Epithelial cell of proximal tubule (primary cell): ENCODE measurements at regions not wholly inside any gene's neighbourhood (a gene's known extent, or its start where the extent isn't known, plus 50 kb on each side); places are given as distances from the start of the nearest gene placed in this dataset.

Experiments used
- DNase-seq: peaks from one replicate; pipeline ENCODE4 v3.0.0-alpha.2; 2011; ENCODE audit warnings: low read depth
- H3K4me3 ChIP-seq: 2 replicates; pipeline ENCODE4 v1.5.1; 2011; ENCODE audit warnings: low read depth, mild to moderate bottlenecking, low read length
- TF ChIP-seq, protein P1 (sequence below): conservative IDR thresholded peaks from 2 replicates; pipeline ENCODE4 v1.5.1; 2012; ENCODE audit warnings: low read depth, mild to moderate bottlenecking, low read length

GRCh38 chr3:177479630-177480029, 282.3 kb upstream of the TBL1XR1 start:
- TF ChIP-seq, protein P1, sequence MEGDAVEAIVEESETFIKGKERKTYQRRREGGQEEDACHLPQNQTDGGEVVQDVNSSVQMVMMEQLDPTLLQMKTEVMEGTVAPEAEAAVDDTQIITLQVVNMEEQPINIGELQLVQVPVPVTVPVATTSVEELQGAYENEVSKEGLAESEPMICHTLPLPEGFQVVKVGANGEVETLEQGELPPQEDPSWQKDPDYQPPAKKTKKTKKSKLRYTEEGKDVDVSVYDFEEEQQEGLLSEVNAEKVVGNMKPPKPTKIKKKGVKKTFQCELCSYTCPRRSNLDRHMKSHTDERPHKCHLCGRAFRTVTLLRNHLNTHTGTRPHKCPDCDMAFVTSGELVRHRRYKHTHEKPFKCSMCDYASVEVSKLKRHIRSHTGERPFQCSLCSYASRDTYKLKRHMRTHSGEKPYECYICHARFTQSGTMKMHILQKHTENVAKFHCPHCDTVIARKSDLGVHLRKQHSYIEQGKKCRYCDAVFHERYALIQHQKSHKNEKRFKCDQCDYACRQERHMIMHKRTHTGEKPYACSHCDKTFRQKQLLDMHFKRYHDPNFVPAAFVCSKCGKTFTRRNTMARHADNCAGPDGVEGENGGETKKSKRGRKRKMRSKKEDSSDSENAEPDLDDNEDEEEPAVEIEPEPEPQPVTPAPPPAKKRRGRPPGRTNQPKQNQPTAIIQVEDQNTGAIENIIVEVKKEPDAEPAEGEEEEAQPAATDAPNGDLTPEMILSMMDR: no peak
- H3K4me3 ChIP-seq: no peak overlapping the region
- no peak for DNase-seq

DNA sequence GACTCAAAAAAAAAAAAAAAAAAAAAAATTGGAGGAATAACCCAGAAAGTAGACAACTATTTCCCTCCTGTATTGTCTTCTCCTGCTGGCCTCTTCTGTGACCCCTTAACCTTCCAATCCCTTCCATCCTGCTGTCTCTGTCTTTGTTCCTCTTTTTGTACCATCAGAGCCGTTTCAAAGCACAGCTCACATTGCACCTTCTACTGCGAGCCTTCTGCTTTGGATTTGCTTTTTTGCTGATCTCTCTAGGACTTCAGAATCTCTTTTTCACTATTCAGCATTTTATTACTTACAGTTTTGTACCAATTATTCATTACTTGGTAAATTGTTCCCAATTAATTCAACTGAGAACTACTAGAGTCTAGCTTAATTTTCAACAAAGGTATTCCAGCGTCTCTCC, 284.0 kb upstream of the TBL1XR1 start:
- TF ChIP-seq, protein P1: no peak
- no peak overlapping the region for H3K4me3 ChIP-seq
- DNase-seq: no peak

DNA sequence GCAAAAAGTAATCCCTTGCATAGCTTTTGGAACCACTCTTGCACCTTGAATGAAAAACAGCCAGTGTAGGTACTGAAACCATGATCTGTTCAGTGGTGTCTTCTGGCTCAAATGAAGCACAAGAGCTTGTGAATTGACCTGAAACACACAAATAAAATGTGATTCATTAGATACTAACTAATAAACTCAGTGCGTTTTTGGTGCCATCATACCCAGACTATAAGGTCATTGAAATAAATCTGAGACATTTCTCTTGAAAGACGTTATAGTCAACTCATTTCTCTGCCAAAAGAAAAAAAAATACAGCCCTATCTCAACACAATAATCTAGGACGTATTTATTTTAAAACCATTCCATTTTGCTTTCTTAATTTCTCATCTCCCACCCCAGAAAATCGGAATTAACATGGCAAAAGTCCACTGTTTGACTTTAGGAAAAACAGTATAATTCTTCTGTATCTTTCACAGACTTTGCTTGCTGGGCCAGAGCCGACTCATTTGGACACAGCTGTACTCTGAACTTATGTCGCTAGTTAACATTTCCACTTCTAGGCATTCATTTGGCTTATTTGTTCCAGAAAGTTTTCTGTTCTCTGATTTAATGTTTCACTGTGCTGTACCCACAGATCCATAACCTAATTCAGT, 284.9 kb upstream of the TBL1XR1 start:
- DNase-seq: no peak
- TF ChIP-seq, protein P1: no peak
- H3K4me3 ChIP-seq: no peak overlapping the region

DNA sequence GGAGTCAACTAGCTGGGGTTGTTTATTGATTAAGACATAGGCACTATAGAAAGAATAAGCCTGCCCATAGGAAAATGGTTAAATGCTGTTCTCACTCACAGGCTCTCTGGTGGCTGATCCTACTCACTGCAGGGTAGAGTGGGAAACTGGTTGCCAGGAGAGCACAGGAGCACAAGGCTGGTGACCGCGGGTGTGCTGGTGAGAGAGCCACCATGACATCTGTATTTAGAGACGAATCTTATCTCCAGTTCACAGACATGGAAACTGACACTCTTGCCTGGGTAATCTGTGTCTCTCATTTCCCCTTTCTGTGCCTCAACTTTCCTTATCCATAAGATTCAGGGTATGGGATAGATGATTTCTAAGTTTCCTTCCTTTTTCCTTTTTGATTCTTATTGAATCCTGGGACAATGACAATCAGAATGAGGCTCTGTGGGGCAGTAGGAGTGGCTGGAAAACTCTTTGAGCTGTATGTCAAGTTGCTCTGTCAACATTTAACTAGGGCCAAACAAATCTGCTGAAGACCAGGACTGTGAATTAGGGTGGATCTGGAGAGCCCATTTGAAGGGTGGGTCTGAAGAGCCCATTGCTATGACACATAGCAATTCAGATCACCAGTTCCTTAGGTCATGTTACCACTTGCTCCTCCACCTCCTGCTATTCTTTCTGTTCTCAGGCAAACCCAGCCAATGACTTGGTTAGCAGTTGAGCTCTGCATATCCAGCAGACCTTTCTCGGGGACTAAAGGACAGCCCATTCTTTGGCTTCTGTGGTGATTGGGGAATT, 286.1 kb upstream of the TBL1XR1 start:
- TF ChIP-seq, protein P1: peak; percentile 56
- DNase-seq: no peak
- H3K4me3 ChIP-seq: no peak overlapping the region

GRCh38 chr3:177484206-177484605, 286.9 kb upstream of the TBL1XR1 start:
- H3K4me3 ChIP-seq: no peak overlapping the region
- no peak for DNase-seq
- TF ChIP-seq, protein P1: no peak

GRCh38 chr3:177484926-177485325, 287.6 kb upstream of the TBL1XR1 start:
- H3K4me3 ChIP-seq: no peak overlapping the region
- DNase-seq: no peak
- TF ChIP-seq, protein P1: no peak
